Stimulated activated CD4-positive, alpha-beta T cell treated with anti-CD3 and anti-CD28 coated beads, Interleukin-4, amount 100 ng/mL, for 4 hours (primary cell): ENCODE measurements at regions not wholly inside any gene's neighbourhood (a gene's known extent, or its start where the extent isn't known, plus 50 kb on each side); places are given as distances from the start of the nearest gene placed in this dataset.
"Not testable (repeated sequence)": the region's sequence is repeated elsewhere in the genome, so short reads cannot be mapped to it uniquely, and the experiment has no call there.

Experiments used
- DNase-seq, 2 experiments: peaks; one replicate each; pipeline ENCODE4 v3.0.0-alpha.2; 2020

DNA sequence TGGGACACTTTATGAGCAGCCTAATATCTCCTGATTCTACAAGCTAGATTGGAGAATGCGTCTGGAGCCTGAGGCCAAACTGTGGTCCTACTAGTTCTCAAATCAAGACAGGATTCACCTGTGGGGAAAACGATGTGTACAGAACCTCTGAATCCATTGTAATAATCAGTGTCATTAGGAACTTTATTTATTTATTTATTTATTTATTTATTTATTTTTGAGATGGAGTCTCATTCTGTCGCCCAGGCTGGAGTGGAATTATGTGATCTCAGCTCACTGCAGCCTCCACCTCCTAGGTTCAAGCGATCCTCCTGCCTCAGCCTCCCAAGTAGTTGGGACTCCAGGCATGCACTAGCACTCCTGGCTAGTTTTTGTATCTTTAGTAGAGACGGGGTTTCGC is 52.6 kb upstream of the KIF26B start:
- DNase-seq: not testable (repeated sequence)

DNA sequence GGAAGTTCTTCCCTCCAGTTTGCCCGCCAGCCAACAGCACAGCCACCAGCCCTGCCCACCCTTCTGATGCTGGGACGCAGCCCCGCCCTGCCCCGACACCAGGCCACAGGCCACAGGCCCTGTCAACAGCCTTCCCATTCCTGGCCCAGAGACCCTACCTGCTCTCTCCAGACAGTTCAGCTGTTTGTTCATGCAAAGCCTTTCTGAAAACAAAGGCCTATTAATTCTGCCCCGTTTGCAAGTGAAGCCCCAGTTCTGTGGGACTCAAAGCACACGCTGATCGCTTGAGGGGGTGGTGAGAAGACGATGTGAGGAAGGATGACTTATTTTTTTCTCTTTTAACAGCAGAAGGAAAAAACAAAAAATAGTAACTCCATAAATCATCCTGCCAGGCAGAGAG is 55.4 kb upstream of the KIF26B start:
- DNase-seq: no peak

DNA sequence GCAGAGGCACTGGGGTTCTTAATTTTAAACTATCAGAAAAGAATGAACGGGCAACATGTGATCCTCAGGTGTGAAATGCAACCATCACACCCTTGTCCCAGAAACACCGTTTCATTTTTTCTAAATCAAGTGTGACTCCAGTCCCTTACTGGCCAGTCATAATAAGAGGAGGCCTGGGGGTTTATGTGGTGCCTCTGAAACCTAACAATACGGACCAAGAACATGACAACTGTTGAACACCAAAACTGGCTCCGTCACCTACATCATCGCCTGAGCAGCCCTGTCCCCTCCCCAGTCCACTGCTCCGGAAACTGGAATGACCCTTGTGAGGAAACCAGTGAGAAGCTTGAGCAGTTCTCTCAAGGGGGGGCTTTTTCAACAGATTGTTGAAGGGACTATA is 55.9 kb upstream of the KIF26B start:
- no peak for DNase-seq

DNA sequence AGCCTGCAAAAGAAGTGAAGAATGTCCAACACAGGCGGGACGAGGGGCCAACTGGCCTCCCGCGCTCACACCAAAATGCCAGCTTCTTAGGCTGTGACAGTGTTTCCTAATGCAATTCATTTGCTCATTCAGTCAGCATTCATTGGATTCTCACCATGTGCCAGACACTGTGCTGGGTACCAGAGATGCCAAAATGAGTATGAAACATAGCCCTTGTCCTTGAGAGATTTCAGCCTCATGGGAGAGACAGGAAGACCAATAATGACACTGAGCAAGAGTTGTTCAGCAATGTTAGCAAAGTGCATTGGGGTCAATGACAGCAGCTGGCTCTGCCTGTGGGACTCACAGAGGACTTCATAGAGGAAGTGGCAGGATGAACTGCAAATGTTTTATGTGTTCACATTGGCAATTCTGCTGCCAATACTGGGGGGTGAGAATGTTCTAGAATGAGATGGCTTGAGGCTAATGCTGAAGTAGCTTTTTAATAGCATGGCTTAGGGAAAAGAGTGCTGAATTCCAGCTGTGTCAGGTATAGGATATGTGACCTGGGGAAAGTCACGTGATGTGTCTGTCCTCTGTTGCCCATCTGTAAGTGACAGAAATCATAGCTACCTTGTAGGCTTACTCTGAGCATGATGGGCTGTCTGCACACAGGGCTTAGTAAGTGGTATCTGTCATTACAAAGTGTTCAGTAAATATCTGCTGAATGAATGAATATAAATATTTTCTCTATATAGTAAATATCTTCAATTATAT is 58.3 kb upstream of the KIF26B start:
- no peak for DNase-seq

DNA sequence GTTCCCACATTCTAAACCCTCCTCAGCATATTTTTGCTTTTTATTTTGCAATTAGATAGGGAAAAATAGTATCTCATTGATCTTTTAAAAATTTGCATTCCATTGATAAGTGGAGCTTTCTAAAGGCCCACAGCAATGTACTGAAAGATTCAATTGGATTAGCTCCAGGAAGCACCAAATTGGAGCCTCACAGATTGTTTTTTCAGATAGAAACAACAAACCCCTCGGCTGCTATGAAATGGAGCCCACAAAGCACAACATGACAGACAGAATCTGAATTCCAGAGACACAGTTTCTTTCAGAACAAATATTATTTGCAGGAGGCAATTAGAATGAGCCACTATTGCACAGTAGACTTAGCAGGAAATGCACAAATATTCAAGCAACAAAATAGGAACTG is 58.9 kb upstream of the KIF26B start:
- DNase-seq: no peak

DNA sequence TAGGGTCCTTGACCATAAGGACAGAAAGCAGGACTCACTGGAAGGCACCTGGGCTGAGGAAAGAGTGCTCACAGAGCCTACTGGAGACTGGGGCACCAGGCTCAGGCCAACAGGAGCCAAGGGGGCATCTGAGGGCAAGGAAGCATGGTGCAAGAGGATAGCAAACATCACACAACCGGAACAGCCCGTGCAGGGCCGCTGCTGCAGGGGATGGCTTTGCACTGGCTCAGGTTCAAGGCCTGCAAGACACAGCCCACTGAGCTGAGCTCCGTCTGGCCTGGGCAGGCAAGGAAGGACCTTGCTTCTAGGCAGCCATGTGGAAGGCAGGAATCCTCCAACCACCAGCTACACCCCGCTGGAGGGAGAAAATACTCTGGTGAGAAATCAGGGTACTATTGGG is 59.8 kb upstream of the KIF26B start:
- no peak for DNase-seq

DNA sequence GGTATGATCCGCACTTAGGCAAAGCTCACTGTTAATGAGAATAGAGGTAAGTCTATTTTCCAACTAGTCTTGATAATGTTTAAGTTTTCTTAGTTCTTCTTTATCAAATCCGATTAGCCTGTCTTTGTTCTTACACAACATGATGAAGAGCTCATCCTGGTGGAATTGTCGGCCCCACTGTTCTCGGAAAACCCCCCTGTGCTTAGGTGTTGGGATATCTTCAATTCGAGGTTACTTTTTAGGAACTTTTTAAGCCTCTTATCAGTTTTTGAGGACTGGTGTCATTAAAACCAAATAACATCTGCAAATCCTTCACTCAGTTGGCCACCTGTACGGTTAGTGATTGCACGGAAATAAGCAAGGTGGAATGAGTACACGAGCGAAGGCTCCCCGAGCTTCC is 60.7 kb upstream of the KIF26B start:
- DNase-seq: no peak

DNA sequence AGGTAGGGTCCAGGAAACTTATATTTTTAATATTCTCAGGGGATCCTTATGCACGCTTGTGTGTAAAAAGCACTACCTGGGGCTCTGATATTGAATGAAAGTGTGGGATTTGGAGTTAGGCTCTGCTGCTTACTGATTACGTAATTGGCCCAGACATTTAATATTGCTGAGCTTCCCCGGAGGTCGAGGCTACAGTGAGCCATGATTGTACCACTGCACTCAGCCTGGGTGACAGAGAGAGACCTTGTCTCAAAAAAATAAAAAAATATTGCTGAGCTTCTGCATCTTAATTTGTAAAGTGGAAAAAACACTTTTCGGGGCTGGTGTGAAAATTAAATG is 62.2 kb upstream of the KIF26B start:
- no peak for DNase-seq

DNA sequence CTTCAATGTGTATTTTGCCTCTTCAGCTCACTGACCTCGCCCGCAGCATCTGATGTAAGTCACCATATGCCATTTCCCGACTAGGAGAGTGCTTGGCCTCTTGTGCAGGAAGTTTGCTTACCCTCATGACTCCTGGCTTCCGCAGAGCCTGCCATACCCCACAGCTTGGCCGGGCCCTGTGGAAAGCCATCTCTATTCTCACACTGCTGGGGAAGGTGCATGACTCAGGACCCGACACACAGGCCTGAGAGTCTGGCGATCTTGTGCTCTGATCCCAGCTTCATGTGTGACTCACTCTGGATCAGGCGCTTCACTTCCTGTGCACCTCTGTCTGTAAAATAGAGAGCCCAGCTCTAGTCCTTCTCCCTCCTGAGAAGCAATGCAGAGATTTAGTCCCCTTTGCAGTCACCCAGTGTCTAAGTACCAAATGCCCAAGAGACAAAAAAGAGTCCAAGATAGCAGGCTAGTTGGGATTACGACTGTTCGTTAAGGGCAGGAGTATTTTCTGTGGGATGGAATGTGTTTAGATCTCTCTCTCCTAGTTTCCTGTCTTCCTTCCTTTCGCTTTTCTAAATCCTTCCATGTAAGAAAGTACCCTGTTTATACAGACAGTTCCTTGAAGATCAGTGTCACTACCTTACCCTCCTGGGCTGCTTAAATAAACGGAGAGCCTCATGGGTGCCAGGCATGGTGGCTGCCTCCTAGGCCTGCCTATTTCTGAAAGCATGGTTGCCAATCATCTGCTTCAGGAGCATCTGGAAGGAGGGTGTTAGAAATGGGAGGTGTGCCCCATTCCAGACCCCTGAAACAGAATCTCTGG is 62.8 kb upstream of the KIF26B start:
- no peak for DNase-seq

DNA sequence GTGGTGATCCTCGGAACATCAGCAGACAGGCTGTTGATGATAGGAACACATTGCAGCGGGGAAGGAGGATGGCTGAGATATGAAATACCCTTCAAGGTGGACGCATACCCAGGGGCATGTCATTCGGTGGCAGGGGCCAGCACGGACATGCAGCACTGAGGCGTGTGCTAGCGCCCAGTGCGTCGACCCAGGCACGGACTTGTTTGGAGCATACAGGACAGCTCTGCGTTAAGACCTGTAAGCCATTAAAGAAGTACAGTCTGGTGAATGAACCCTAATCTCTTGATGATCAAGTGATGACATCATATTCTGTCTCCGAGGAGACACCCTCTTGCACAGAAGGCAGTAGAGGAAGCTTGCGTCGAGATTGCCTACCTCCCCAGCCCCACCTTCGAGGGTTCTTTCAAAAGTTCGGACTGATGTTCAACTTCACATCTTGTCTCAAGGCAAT is 63.6 kb upstream of the KIF26B start:
- no peak for DNase-seq

DNA sequence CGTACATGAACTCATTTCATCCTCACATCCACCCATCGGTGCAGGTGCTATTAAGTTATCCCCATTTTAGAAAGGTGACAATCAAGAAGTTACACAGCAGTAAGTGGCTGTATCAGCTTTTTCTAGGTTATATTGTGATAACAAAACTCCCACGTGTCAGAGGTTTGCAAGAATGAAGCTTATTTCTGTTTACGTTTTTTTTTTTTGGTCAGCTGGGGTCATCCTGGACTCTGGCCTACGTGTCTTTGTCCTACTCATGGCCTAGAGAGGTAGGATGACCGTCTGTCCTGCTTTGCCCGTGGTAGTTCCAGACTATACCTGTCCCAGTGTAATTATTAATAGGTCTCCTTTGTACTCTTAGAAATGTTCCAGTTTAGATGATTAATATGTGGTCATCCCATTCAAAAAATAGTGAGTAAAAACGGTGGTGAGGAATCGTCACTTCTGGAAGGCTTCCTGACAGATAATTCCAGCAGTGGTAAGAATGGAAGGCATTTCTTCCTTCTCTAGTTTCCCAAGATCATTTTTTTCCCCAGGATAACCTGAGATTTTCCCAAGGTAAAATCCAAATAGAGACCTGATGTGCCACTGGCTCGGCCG is 64.2 kb upstream of the KIF26B start:
- DNase-seq: no peak

DNA sequence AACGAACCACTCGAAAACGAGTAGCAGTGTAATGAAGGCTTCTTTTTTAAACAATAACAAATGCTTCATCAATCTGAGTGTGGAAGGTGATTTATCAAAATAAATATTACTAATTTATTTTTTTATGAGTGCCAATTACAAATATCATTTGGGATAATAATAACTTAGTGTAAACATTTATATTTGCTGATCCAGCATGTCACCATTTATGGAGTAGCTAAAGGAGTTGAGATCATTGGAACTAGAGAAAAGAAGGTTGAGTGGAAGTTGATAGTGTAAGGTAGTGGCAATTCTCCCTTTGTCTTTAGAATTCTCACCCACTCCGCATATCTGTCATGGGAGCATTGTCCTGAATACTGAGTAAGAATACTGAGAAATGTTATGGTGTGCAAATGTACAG is 67.1 kb upstream of the KIF26B start:
- no peak for DNase-seq

DNA sequence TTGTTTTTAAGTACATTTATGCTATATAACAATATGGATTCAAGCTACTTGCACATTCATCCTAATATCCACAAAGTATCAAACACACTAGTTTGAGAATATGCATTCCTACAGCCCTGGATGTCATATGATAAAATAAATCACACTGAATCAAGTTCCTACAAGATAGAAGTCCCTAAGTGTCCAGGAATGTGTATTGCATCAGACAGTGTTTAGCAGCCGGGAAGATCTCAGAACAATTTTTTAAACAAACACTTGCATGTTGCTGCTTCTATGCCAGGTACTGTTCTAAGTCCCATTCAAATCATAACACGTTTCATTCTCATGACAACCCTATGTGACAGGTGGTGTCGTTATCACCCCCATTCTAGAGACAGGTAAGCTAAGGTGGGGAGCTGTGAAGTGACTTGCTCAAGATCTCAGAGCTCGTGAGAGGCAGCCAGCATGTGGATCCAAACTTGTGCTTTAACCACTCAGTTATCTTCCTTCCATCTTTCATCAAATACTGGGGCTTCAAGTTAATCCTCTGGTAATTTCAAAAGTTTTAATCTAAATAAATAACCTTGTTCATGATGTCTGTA is 68.3 kb upstream of the KIF26B start:
- DNase-seq: no peak

DNA sequence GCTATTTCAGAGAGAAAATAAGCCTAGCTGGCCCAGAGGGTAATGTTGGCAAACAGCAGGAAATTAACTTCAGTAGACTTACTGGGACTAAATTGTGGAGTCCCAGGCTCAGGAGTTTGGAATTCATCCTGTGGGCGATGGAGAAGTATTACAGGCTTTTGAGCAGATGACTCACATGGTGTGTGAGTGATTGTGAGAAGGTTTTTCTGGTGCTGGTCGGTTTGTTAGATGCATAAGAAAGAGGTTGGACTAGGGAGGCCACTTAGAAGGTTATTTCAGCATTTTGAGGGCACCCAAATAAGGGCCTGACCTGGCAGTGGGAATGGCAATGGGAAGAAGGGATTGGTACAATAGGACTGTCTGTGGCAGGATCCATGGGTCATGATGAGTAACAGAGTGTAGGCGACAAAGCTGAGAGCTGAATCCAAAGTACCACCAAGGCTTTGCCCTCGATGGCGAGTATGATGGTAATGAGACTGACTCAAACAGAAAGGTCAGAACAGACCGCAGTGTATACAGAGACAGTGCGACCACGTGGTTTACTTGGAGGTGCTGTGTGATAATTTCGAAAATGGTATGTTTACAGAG is 69.2 kb upstream of the KIF26B start:
- DNase-seq: no peak

DNA sequence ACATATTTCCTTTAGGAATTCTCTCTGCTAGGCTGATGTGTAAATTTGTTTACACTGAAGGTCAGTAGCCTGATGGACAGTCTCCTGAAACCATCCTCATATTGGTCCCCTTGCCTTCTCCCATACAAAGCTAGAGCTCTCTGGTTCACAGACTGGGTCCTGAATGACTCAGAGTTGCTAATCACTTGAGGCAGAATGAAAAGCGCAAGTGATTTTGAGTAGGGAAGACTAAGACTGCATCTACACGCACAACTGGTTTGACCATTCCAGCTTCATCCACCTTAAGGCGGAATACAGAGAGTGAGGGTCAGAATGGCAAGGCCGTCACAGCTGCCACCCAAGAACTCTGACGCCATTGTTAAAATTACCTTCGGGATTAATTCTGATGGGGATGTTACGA is 70.2 kb upstream of the KIF26B start:
- no peak for DNase-seq

DNA sequence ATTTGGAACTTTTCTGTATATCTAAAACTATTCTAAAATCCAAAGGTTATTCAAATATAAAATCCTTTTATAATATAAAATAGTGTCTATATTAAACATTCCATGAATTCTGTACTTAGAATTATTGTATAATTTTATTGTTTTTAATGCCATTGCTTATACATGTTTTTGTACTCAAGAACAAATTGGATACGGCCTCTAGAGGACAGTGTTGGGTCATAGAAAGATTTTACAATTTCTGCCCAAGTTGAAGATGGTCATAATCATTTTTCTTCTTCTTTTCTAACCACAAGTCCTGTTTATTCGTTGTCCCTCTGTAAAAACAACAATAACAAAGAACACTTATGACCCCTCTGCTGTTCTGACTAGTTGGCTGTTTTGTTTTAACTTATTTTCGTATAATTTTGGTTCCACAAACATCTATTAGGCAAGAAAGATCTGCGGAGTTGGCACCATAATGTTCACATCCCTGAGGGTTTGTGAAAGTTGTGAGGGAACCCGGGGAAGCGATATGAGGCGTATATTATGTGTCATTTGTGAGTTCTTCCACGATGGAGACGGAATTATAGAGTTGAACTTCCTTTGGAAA is 75.7 kb upstream of the KIF26B start:
- DNase-seq: no peak

DNA sequence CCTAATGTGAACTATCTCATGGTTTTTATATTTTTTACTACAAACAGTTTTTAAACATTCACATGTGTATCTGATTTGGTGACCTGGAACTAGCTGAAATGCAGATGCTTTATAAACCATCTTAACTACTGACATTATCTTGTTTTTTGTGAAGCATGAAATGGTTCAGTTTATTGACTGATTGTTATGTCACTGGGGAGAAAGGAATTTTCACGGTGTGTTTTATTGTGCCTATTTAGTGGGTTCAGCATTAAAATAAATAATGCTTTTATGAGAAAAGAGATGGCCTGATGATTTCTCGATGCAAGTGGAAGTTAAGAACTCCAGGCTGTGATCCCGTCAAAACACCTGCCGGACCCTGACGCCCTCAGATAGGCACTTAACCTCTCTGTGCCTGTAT is 79.9 kb upstream of the KIF26B start:
- no peak for DNase-seq

DNA sequence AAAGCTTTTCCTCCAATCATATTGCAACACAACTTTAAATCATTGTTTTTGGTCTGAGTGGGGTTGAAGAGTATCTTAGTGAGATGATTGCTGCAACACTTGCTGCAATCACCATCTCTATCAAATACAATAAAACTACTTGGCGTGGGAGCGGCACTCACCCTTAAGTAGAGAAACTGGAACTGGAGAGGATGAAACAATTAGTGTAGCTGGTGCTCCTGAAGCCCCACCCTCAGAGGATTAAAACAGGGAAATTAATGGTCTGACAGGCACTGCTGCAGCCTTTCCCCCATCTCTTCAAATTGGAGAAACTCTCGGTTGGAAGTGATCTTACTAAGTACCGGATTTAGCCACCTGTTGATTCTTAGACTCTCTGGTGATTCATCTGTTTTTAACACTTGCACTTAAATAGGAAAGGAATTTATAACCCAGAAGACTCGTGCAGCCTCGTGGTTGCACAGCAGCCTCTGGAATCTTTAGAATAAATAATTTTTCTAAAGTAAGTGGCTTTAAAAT is 80.5 kb upstream of the KIF26B start:
- DNase-seq: no peak

DNA sequence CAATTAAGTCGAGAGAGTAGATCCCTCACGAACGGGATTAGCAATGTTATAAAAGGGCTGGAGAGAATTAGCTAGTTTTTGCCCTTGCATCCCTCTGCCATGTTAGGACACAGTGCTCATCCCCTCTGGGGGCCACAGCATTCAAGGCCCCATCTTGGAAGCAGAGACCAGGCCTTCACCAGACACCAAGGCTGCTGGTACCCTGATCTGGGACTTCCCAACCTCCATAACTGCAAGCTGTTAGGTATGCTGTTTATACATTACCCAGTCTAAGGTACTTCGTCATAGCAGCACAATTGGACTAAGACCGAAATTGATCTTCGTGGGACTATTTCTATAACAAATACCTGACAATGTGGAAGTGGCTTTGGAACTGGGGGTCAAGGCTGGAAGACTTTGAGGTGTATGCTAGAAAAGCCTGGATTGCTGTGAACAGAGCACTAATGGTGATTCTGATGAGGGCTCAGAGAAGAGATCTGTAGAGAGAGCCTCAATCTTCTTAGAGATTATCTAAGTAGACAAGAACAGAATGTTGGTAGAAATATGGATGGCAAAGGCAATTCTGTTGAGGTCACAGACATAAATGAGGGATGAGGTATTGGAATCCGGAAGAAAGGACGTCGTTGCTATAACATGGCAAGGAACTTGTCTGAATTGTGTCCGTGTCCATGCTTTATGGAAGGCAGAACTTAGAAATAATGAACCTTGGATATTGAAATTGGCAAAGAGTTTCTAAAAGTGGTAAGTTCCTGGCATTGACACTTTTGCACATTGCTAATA is 83.8 kb upstream of the KIF26B start:
- no peak for DNase-seq

DNA sequence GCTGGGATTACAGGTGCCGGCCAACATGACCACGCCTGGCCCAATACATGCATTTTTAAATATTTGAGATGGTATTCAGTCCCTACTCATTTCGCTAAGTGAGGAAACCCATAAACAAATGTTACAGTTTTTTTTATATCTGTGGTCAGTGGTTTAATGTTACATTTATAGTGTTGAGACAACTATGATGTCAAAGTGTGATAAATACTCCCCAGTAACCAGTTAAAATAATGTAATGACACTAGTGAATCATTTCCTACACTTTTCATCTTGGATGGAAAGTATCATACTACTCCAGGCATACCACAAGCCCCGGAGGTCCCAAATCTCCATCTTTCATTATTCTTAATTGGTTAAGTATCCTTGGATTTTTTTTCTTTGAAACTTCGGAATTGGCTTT is 87.5 kb upstream of the KIF26B start:
- DNase-seq: no peak

DNA sequence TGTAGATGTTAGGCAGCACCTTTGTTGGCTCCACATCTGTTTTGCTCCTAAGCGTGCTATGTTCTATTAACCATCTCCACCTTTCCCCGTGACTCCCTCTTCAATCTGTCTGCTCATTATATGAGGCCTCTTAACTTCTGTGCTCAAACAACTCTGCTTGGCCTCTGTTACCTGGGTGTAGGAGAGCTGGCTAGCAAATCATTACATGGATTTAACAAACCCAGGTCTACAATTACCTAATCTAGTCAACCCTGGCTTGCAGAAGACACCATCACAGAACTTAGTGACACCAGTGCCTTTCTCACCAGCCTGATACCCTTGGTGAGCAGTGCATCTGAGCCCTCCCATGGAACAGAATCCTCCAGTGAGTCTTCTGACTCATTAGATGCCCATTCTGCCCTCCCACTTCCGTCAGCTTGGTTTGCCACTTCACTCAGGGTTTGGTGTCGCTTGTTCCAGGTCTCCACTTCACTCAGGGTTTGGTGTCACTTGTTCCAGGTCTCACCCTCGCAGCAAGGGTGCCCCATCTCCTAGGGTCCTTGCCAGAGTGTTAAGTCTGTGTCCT is 92.0 kb upstream of the KIF26B start:
- no peak for DNase-seq

DNA sequence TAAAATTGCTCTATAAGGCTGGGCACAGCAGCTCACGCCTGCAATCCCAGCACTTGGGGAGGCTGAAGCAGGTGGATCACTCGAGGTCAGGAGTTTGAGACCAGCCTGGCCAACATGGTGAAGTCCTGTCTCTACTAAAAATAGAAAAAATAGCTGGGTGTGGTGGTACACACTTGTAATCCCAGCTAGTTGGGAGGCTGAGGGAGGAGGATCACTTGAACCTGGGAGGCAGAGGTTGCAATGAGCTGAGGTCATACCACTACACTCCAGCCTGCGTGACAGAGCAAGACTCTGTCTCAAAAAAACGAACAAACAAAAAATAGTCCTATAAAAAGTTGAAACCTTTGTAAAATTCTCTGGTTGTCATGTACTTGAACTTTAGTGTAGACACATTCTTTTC is 93.0 kb upstream of the KIF26B start:
- DNase-seq: not testable (repeated sequence)
